Effector CD8-positive, alpha-beta T cell (primary cell): ENCODE measurements at regions not wholly inside any gene's neighbourhood (a gene's known extent, or its start where the extent isn't known, plus 50 kb on each side); places are given as distances from the start of the nearest gene placed in this dataset.
"Not testable (repeated sequence)": the region's sequence is repeated elsewhere in the genome, so short reads cannot be mapped to it uniquely, and the experiment has no call there.

Experiments used
- DNase-seq: peaks from one replicate; lab custom pipeline; 2025; lab: John Stamatoyannopoulos, UW

DNA sequence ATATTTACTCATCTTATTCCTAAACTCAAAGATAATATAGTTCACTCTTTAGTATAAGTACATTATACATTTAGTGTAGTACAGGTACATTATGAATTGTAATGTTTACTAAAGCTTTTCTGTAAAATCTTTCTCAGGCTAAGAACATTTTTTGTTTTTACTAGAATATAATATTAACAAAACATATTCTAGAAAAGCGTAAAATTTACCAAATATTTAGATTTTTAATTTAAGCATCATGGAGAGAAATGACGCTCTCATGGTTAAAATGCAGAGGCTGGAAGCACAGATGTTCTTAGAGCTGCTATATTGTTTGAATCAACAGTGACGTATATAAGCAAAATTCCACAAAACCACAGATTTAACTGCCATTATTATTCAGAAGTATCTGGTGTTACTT, 54.7 kb upstream of the NBPF15 start:
- not testable (repeated sequence) for DNase-seq

DNA sequence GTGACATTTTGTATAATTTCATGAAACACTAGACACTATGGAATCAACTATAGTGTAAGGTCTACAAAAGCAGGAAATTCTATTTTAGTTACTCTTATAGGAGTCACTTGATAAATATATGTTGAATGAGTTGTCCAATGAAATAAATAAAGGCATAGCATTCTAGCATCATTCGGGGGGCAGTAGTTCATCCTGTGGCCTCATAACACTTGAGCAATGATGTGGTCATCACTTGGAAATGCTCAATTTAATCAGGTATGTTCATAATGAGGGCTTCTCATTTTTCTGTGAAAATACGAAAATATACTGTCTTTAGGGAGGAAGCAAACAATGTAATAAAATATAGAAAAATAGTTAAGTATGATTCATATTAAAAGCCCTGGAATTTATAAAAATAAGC, 55.4 kb upstream of the NBPF15 start:
- not testable (repeated sequence) for DNase-seq

DNA sequence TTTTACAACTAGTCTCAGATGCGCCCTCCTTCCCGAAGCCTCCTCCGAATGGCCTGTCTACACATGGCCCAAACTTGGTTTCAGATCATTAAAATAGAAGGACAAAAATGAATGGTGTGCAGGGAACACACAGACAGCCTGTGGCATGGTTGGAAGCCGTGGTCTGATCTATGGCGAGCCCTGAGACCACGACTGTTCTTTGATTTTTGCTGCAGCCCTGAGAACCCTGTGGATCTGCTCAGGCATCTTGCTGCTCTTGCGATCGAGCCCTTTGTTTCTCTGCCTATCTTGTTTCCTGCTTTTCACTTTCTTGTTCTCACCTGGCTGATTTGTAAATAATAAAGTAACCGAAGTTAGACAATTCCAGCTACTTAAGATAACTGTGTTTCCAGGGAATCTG, 57.0 kb upstream of the NBPF15 start:
- not testable (repeated sequence) for DNase-seq

DNA sequence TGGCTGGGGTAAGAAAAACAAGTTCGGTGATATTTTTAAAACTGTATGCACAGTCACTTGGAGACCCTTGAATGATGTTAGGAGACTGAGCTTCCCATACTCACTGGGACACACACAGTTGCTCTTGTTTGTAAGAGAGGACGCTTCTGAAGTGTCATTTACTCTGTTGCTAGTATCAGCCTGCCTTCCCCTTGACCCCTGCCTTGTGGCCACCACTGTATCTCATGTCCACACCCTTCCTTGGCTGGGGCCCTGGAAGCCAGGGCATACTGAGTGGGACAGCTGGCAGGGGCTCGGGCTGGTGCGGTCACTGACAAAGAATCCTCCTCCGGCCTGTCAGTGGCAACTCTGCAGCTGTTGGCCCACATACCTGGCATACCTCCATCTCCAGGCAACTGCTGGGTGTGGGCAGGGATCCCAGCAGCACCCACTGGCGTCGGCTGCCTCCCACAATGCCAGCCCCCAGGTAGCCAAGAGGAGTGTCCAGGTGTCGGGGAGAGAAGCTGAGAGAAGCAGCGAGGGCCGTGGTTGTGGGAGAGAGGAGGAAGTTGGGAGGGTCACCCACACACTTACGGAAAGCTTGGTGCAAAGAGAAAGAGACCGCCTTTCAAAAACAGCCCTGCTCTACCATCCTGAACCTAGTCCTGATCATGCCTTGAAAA, 58.2 kb upstream of the NBPF15 start:
- DNase-seq = not testable (repeated sequence)

DNA sequence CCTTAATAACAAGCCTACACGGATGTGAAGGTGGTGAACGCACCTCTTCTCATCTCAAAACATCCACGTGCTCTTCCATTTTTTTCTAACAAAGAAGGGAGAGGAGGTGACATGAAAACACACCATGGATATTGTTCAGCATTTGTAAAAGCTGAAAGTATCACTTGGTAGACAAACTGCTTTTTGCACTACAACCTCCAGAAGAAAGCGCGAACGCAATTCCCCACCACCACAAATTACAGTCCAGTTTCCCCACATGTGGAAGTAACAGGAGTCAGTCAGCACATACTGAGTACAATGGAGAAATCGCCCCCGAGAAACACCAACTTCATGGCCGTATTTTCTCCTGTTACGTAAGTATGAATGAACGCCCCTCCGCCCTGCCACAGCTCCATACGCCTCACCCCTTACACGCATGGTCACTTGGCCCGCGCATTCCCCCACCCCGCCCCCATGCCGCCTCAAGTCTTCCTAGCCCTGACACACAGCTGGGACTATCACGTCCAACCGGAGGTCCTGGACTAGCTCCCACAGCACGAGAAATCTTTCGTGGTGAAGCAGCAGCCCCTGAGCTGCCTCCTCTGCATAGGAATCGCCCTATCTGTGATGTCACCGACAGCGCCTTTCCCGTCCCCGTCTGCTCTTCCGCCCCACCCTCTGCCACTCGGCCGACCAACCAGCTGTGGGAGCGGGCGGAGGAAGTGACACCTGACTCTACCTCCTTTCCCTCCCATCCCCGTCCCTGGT, 62.4 kb upstream of the NBPF15 start:
- peak; percentile 40 for DNase-seq

DNA sequence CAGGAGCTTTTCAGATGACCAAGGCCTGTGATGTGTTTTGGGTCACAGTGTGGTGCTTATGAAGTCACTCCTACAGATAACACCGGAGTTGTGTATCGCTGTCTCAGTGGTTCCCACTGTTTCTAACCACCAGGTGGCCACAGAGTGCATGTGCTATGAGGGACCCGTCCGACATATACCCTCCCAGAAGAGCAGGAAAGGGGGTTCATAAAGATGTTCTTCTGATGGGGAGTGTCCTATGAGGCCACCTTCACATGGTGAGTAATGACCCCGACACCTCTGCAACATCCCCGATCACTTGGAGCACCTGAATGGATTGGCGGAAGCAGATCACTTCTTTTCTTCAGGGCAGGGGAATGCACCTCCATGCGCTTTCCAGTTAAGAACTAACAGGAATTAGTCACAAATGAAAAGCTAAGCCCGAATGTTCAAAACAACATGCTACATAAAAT, 60.5 kb upstream of the PPIAL4F start:
- not testable (repeated sequence) for DNase-seq

DNA sequence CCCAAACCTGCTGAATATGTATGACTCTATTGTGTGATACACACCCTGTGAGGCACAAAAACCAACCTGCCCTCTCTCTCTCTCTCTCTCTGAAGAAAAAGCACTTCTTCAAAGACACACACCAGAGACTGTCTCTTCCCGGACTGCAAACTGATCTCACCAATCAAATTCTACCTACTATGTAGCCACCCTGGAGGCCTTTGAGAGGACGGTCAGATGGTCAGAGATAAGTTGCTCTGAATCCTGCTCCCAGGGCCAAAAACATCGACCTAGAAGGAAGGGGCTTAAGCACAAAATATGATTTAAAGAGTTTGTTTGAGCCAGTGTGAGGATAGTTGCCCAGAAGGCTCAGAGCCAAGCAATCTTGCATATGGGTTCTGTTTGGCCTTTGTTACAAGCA, 59.2 kb upstream of the PPIAL4F start:
- DNase-seq = not testable (repeated sequence)

DNA sequence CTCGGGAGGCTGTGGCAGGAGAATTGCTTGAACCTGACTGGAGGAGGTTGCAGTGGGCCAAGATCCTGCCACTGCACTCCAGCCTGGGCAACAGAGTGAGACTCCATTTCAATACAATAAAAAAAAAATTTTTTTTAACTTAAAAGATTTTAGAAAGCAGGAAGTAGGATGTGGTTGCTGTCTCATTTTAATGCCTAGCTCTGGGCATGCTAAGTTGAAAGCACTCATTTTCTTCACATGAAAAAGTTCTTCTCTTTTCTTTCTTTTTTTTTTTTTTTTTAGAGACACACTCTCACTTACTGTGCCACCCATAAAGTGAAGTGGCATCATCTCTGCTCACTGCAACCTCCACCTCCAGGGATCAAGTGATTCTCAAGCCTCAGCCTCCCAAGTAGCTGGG, 58.4 kb upstream of the PPIAL4F start:
- DNase-seq = not testable (repeated sequence)

DNA sequence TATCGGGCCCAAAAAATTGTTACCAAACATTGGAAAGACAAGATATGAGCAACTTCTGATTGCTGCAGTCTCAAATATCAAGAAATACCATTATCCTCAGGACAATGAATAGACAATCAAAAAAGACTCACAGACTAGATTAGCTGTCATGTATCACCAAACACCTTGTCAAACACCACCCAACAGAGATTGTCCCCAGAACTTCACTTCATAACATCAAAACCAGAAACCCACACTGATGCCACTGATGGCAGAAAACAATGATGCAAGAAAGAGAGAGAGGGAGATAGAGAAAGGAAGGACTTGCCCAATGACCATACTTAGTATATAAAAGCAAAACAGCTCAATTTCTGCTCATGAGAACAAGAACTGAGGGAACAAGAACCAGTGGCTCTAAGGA, 56.0 kb upstream of the PPIAL4F start:
- DNase-seq = not testable (repeated sequence)

DNA sequence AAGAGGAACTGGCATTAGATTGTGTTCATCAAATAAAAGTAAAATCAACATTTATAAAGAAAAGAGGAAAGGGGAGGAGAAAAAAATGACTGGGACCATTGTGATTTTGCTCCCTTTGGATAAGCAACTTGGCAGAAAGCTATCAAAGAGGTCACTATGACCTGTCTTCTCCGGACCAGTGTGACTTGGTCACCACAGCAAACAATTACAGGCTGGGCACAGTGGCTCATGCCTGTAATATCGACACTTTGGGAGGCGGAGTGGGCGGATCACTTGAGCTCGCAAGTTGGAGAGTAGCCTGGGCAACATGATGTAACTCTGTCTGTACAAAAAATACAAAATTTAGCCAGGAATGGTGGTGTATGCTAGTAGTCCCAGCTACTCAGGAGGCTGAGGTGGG, 55.5 kb upstream of the PPIAL4F start:
- DNase-seq = not testable (repeated sequence)

DNA sequence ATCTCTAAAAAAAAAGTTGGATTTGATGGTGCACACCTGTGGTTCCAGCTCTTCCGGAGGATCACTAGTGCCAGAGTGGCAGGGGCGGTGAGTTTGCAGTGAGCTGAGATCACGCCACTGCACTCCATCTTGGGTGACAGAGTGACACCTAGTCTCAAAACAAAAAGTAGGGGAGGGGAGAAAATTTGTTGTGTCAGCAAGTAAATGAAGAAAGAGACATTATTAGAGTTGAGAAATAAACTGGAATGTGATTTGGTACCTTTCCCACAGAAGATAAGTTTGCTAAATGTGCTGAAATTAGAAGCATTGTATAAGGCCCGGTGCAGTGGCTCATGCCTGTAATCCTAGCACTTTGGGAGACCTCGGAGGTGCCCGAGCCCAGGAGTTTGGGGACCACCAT, 54.0 kb upstream of the PPIAL4F start:
- not testable (repeated sequence) for DNase-seq

DNA sequence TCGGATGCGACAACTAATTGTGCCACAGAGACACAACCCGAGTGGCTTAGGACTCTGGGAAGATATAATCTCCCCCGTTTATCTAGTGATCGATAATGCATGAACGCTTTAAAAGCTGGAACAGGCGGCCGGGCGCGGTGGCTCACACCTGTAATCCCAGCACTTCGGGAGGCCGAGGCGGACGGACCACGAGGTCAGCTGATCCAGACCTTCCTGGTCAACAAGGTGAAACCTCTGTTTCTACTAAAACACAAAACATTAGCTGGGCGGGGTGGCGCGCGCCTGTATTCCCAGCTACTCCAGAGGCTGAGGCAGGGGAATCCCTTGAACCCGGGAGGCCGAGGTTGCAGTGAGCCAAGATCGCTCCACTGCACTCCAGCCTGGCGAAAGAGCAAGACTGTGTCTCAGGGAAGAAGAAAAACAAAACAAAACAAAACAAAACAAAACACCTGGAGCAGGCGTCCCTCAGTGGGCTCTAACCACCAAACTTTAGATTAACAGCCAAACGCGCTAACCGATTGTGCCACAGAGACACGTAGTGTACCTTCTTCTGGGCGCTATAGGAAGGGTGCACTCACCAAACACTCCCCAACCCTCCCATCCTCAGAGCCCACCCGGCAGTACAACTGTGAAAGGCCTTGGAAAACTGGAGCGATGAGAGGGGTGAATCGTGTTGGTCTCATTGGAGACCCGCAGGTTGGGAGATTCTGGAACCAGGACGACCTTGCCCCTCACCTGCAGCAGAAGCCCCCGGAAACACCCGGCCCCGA, 53.3 kb upstream of the PPIAL4F start:
- not testable (repeated sequence) for DNase-seq
